ENCODE measurements at regions not wholly inside any gene's neighbourhood (a gene's known extent, or its start where the extent isn't known, plus 50 kb on each side); places are given as distances from the start of the nearest gene placed in this dataset.

DNA sequence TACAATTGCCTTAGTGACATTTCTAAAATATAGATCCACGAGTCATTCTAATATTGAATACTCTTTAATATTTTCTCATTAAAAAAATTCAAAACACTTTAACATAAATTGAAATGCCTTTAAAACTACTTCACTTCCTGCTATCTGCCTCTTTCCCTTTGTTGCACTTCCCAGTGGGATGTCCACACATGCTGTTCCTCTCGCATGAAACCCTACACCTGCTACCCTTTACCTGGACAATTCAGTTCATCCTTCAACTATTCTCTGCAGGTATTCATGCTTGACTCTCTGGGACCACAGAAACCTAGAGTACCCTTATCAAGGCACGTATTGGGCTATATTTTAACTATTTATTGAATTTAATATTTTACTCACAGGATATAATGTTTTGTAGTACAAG, 373.3 kb upstream of the GALNT5 start:
- DNase-seq (ENCODE audit: low read depth, low spot score) (no peak), FAIRE-seq (no peak)
- POLR2A ChIA-PET: no interaction called here
- no peaks in the 10 kb centered on the region for H3K9me3 ChIP-seq (replicated peaks; ENCODE audit: control insufficient read depth, insufficient read depth, low read length)
- H4K20me1 ChIP-seq (replicated peaks; ENCODE audit: control insufficient read depth, extremely low read depth, insufficient read depth, low read length): no peaks in the 10 kb centered on the region
- no peak overlapping the region for H3K4me3 ChIP-seq (replicated peaks in 1 of 3; ENCODE audit: insufficient read depth in 1 of 3, low read depth in 1 of 3, low read length in 3 of 3)
- no peak for TF ChIP-seq MYC (IDR thresholded peaks at IDR 0.05; ENCODE audit: low read depth, low read length)
- TF ChIP-seq GATA2 (IDR thresholded peaks at IDR 0.05; ENCODE audit: insufficient read depth, insufficient read length, low read depth, low read length): no peak
- no peak for TF ChIP-seq JUN (IDR thresholded peaks at IDR 0.05; ENCODE audit: borderline replicate concordance, insufficient read depth, insufficient read length, low read depth)
- TF ChIP-seq, protein P1, sequence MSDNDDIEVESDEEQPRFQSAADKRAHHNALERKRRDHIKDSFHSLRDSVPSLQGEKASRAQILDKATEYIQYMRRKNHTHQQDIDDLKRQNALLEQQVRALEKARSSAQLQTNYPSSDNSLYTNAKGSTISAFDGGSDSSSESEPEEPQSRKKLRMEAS (IDR thresholded peaks at IDR 0.05; ENCODE audit: insufficient read depth, insufficient read length): no peak
- no peak for TF ChIP-seq FOS (IDR thresholded peaks at IDR 0.05; ENCODE audit: borderline replicate concordance, insufficient read depth, low read length)
- no peak for TF ChIP-seq EZH2 (IDR thresholded peaks at IDR 0.05; ENCODE audit: borderline replicate concordance, low read depth, low read length, severe bottlenecking)
- no peak for TF ChIP-seq POLR2A (IDR thresholded peaks at IDR 0.05; ENCODE audit: low read depth, low read length)
- TF ChIP-seq POLR2AphosphoS5 (IDR thresholded peaks at IDR 0.05; ENCODE audit: insufficient read depth, low read depth, low read length): no peak
- TF ChIP-seq, protein P2, sequence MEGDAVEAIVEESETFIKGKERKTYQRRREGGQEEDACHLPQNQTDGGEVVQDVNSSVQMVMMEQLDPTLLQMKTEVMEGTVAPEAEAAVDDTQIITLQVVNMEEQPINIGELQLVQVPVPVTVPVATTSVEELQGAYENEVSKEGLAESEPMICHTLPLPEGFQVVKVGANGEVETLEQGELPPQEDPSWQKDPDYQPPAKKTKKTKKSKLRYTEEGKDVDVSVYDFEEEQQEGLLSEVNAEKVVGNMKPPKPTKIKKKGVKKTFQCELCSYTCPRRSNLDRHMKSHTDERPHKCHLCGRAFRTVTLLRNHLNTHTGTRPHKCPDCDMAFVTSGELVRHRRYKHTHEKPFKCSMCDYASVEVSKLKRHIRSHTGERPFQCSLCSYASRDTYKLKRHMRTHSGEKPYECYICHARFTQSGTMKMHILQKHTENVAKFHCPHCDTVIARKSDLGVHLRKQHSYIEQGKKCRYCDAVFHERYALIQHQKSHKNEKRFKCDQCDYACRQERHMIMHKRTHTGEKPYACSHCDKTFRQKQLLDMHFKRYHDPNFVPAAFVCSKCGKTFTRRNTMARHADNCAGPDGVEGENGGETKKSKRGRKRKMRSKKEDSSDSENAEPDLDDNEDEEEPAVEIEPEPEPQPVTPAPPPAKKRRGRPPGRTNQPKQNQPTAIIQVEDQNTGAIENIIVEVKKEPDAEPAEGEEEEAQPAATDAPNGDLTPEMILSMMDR (IDR thresholded peaks at IDR 0.05; ENCODE audit: extremely low read depth in 1 of 2, insufficient read depth in 1 of 2, low read depth in 1 of 2, low read length in 2 of 2): no peak
- H3K4me2 ChIP-seq (ENCODE audit: insufficient read depth, low read length): no peak overlapping the region
- intact Hi-C loops (cut with micrococcal nuclease) (no loop called here), dilution Hi-C loops (cut with MboI; ENCODE audit: extremely low pct_ligation_motif_present, low sequenced_read_pairs) (no loop called here)
- H2AFZ ChIP-seq (ENCODE audit: low read depth, low read length): no peak overlapping the region
- no TSS peak for BruUV-seq (replicated peaks)
- no peaks in the 10 kb centered on the region for H3K9me1 ChIP-seq (replicated peaks; ENCODE audit: control insufficient read depth, extremely low read depth, insufficient read depth, low read length)
- CTCF ChIA-PET: no interaction called here
- no peak overlapping the region for H3K27ac ChIP-seq (ENCODE audit: insufficient read depth, low read depth, low read length)
- H3K79me2 ChIP-seq (ENCODE audit: control insufficient read depth, insufficient read depth, low read length): no peaks in the 10 kb centered on the region
- H3K9ac ChIP-seq (replicated peaks; ENCODE audit: extremely low read depth, insufficient read depth, low read length): no peak overlapping the region
- peaks cover 0 to 9% of the 10 kb centered on the region in 2 experiments for H3K27me3 ChIP-seq (ENCODE audit: control insufficient read depth in 2 of 2, insufficient read depth in 2 of 2, low read length in 2 of 2)
- no peaks in the 10 kb centered on the region for H3K4me1 ChIP-seq (ENCODE audit: control insufficient read depth, extremely low read depth, insufficient read depth, low read length)
- no peaks in the 10 kb centered on the region for H3K36me3 ChIP-seq (ENCODE audit: control insufficient read depth in 2 of 2, extremely low read depth in 1 of 2, insufficient read depth in 2 of 2, low read length in 2 of 2)

Measured in endothelial cell of umbilical vein (primary cell).